ENCODE measurements at regions not wholly inside any gene's neighbourhood (a gene's known extent, or its start where the extent isn't known, plus 50 kb on each side); places are given as distances from the start of the nearest gene placed in this dataset.

- H3K4me3 ChIP-seq (ENCODE audit: low read depth, low read length), result no peak overlapping the region
- DNase-seq (ENCODE audit: low read depth), result no peak
- TF ChIP-seq CTCF (IDR thresholded peaks at IDR 0.05; ENCODE audit: insufficient read depth, low read depth, low read length, missing control alignments), result no peak
Observed at GRCh38 chr4:135244696-135245095, 1043.1 kb upstream of the PABPC4L start.

GRCh38 chr4:135244056-135244455, 1042.5 kb upstream of the PABPC4L start:
- no peak overlapping the region for H3K4me3 ChIP-seq (ENCODE audit: low read depth, low read length)
- no peak for TF ChIP-seq CTCF (IDR thresholded peaks at IDR 0.05; ENCODE audit: insufficient read depth, low read depth, low read length, missing control alignments)
- no peak for DNase-seq (ENCODE audit: low read depth)

GRCh38 chr4:135240796-135241195, 1039.2 kb upstream of the PABPC4L start:
- H3K4me3 ChIP-seq (ENCODE audit: low read depth, low read length), result no peak overlapping the region
- no peak for TF ChIP-seq CTCF (IDR thresholded peaks at IDR 0.05; ENCODE audit: insufficient read depth, low read depth, low read length, missing control alignments)
- DNase-seq (ENCODE audit: low read depth), result no peak

- no peak for DNase-seq (ENCODE audit: low read depth)
- H3K4me3 ChIP-seq (ENCODE audit: low read depth, low read length), result no peak overlapping the region
- no peak for TF ChIP-seq CTCF (IDR thresholded peaks at IDR 0.05; ENCODE audit: insufficient read depth, low read depth, low read length, missing control alignments)
Observed at GRCh38 chr4:135239964-135240363, 1038.4 kb upstream of the PABPC4L start.

- TF ChIP-seq CTCF (IDR thresholded peaks at IDR 0.05; ENCODE audit: insufficient read depth, low read depth, low read length, missing control alignments), result no peak
- no peak for DNase-seq (ENCODE audit: low read depth)
- H3K4me3 ChIP-seq (ENCODE audit: low read depth, low read length), result no peak overlapping the region
Observed at GRCh38 chr4:135238940-135239339, 1037.4 kb upstream of the PABPC4L start.

GRCh38 chr4:135236048-135236447, 1034.5 kb upstream of the PABPC4L start:
- TF ChIP-seq CTCF (IDR thresholded peaks at IDR 0.05; ENCODE audit: insufficient read depth, low read depth, low read length, missing control alignments), result no peak

GRCh38 chr4:135227842-135228241, 1026.3 kb upstream of the PABPC4L start:
- TF ChIP-seq CTCF (IDR thresholded peaks at IDR 0.05; ENCODE audit: insufficient read depth, low read depth, low read length, missing control alignments), result no peak
- no peak for DNase-seq (ENCODE audit: low read depth)
- no peak overlapping the region for H3K4me3 ChIP-seq (ENCODE audit: low read depth, low read length)

More at GRCh38 chr4:135236048-135236447, 1034.5 kb upstream of the PABPC4L start:
- no peak overlapping the region for H3K4me3 ChIP-seq (ENCODE audit: low read depth, low read length)
- DNase-seq (ENCODE audit: low read depth), result no peak

All from GM12865 (cell line).